H1 (cell line): ENCODE measurements at regions not wholly inside any gene's neighbourhood (a gene's known extent, or its start where the extent isn't known, plus 50 kb on each side); places are given as distances from the start of the nearest gene placed in this dataset.

ENCODE experiments used
- CTCF ChIP-seq, 3 experiments: IDR thresholded peaks; 1 replicate in 2 of 3; 2 replicates in 1 of 3; pipeline versions ENCODE4 v1.5.1 to v1.6.1; 2011; ENCODE audit warnings: low read length in 3 of 3, mild to moderate bottlenecking in 3 of 3, inconsistent platforms in 2 of 3, low read depth in 1 of 3, moderate library complexity in 1 of 3; ENCODE audit not compliant: insufficient read depth in 1 of 3; ENCODE audit errors: control extremely low read depth in 1 of 3
- JUND ChIP-seq: IDR thresholded peaks from 2 replicates; pipeline ENCODE4 v1.6.1; 2011; ENCODE audit warnings: mild to moderate bottlenecking, improper control_type of control experiment, low read length
- MAFK ChIP-seq: IDR thresholded peaks from 2 replicates; pipeline ENCODE4 v1.6.1; 2012; ENCODE audit warnings: low read depth, mild to moderate bottlenecking, improper control_type of control experiment, low read length

GRCh38 chr1:230584660-230585059 is 57.6 kb upstream of the COG2 start (continued):
- TF ChIP-seq MAFK (no peak), CTCF (IDR thresholded peaks at IDR 0.05; ENCODE audit: control extremely low read depth in 1 of 3, insufficient read depth in 1 of 3, low read depth in 1 of 3, low read length in 3 of 3) (no peak), JUND (no peak)
